K562 (cell line): ENCODE measurements at regions not wholly inside any gene's neighbourhood (a gene's known extent, or its start where the extent isn't known, plus 50 kb on each side); places are given as distances from the start of the nearest gene placed in this dataset.

Experiments
- ATAC-seq: fragments of 200-7000 bp; cut with Tn5 transposase; 3 replicates; pipeline ENCODE4 v1.9.1; 2020; ENCODE audit warnings: moderate library complexity
- BruUV-seq: library from RNA; stranded (reverse); fragments of 400-500 nt; replicated peaks from 2 replicates; lab custom pipeline; 2021; lab: Mats Ljungman, UMichigan
- CTCF ChIA-PET: fragments of 300-600 bp; formaldehyde crosslinking; extraction: SDS; loops from one replicate; lab custom pipeline; 2021; ENCODE audit warnings: low intra/inter-chr PET ratio; lab: Yijun Ruan, JAX
- POLR2A ChIA-PET: fragments of 300-600, 350-650 bp; sonication (Branson Sonifier 250); formaldehyde crosslinking; extraction: SDS; loops from one replicate; lab custom pipeline; 2021; ENCODE audit warnings: antibody characterized with exemption, inconsistent platforms; lab: Yijun Ruan, JAX
- DNase-seq, 4 experiments: peaks; one replicate each; pipeline versions ENCODE4 v3.0.0 to v3.0.0-alpha.2; 2011 to 2018; ENCODE audit warnings: low spot score in 3 of 4, mixed read lengths in 3 of 4; ENCODE audit errors: extremely low read depth in 1 of 4
- FAIRE-seq: peaks from 2 replicates; lab custom pipeline; 2011; peaks lifted over from hg19 to GRCh38; lab: Jason Lieb, UNC
- H2AFZ ChIP-seq: 2 replicates; pipeline ENCODE4 v1.6.0; 2011; ENCODE audit warnings: low read depth, low read length, control low read depth, inconsistent platforms
- H3K27ac ChIP-seq: fragments of 200-600 bp; 3 replicates; pipeline ENCODE4 v1.8.0; 2011; ENCODE audit warnings: low read depth, mild to moderate bottlenecking, control low read depth, inconsistent platforms, low read length, moderate library complexity, mixed read lengths; ENCODE audit errors: extremely low read depth
- H3K27me3 ChIP-seq, 2 experiments: fragments of 300-600 bp in 1 of 2; 2 replicates in 1 of 2; 3 replicates in 1 of 2; pipeline versions ENCODE4 v1.6.0 to v1.8.0; 2011; ENCODE audit warnings: inconsistent platforms in 2 of 2, low read length in 2 of 2, mild to moderate bottlenecking in 1 of 2, mixed read lengths in 1 of 2, moderate library complexity in 1 of 2; ENCODE audit not compliant: control insufficient read depth in 2 of 2, insufficient read depth in 2 of 2
- H3K36me3 ChIP-seq: fragments of 300-600 bp; 3 replicates; pipeline ENCODE4 v1.8.0; 2011; ENCODE audit warnings: mild to moderate bottlenecking, low read length, inconsistent platforms; ENCODE audit not compliant: control insufficient read depth, insufficient read depth
- H3K4me1 ChIP-seq, 2 experiments: fragments of 200-600 bp in 1 of 2; replicated peaks in 1 of 2; 2 replicates in 1 of 2; 3 replicates in 1 of 2; pipeline versions ENCODE4 v1.5.1 to v1.8.0; 2011; ENCODE audit warnings: inconsistent platforms in 2 of 2, low read length in 2 of 2, mild to moderate bottlenecking in 1 of 2, mixed read lengths in 1 of 2, moderate library complexity in 1 of 2; ENCODE audit not compliant: control insufficient read depth in 2 of 2, insufficient read depth in 2 of 2
- H3K4me2 ChIP-seq: 2 replicates; pipeline ENCODE4 v1.6.1; 2011; ENCODE audit warnings: low read length, control low read depth, inconsistent platforms, mixed read lengths; ENCODE audit not compliant: insufficient read depth
- H3K4me3 ChIP-seq: fragments of 200-600 bp; sonication (generic), shearing (Covaris generic); 2 replicates; pipeline ENCODE4 v1.5.1; 2016; ENCODE audit warnings: control low read depth, inconsistent platforms
- H3K79me2 ChIP-seq: fragments of 200-600 bp; 3 replicates; pipeline ENCODE4 v1.8.0; 2011; ENCODE audit warnings: low read length, inconsistent platforms; ENCODE audit not compliant: control insufficient read depth, insufficient read depth
- H3K9ac ChIP-seq, 2 experiments: 2 replicates each; pipeline versions ENCODE4 v1.6.0 to v1.6.1; 2011; ENCODE audit warnings: low read depth in 2 of 2, low read length in 2 of 2, control low read depth in 1 of 2, inconsistent platforms in 1 of 2, mild to moderate bottlenecking in 1 of 2, mixed read lengths in 1 of 2; ENCODE audit not compliant: insufficient read depth in 1 of 2
- H3K9me1 ChIP-seq: one replicate; pipeline ENCODE4 v1.6.0; 2011; ENCODE audit warnings: inconsistent platforms, mild to moderate bottlenecking, low read length, moderate library complexity; ENCODE audit not compliant: control insufficient read depth, insufficient read depth
- H3K9me3 ChIP-seq: replicated peaks from 2 replicates; pipeline ENCODE4 v1.5.1; 2011; ENCODE audit warnings: low read depth, low read length, inconsistent platforms; ENCODE audit not compliant: control insufficient read depth, insufficient read depth
- H4K20me1 ChIP-seq: replicated peaks from 2 replicates; pipeline ENCODE4 v1.6.1; 2011; ENCODE audit warnings: low read length, inconsistent platforms, mixed read lengths; ENCODE audit not compliant: control insufficient read depth, insufficient read depth
- CEBPG ChIP-seq, 3 experiments: fragments of 200-800 bp in 1 of 3; sonication (Bioruptor generic) in 1 of 3; sonication (generic) in 1 of 3; formaldehyde crosslinking in 1 of 3; IDR thresholded peaks in 2 of 3; conservative IDR thresholded peaks in 1 of 3; 2 replicates each; pipeline versions ENCODE4 v1.6.1 to v1.8.0; 2016 to 2022; ENCODE audit warnings: missing compliant biosample characterization in 2 of 3, missing genetic modification characterization in 2 of 3, mild to moderate bottlenecking in 1 of 3, missing genetic modification reagents in 1 of 3
- CHD1 ChIP-seq: fragments of 200-600 bp; sonication (generic); IDR thresholded peaks from one replicate; pipeline ENCODE4 v1.6.1; 2012; ENCODE audit warnings: mild to moderate bottlenecking, moderate library complexity, low read length, inconsistent platforms
- CSDE1 ChIP-seq, 2 experiments: fragments of 450-650 bp; IDR thresholded peaks; 2 replicates each; pipeline ENCODE4 v1.6.1; 2016; ENCODE audit warnings: mild to moderate bottlenecking in 1 of 2
- ELF4 ChIP-seq: fragments of 450-650 bp; formaldehyde crosslinking; IDR thresholded peaks from 2 replicates; pipeline ENCODE4 v1.4.0; 2022; ENCODE audit warnings: missing genetic modification characterization
- ESRRA ChIP-seq: fragments of 450-650 bp; IDR thresholded peaks from 2 replicates; pipeline ENCODE4 v1.6.1; 2014; ENCODE audit warnings: low read depth, mild to moderate bottlenecking, moderate library complexity, borderline replicate concordance
- HDAC3 ChIP-seq: fragments of 450-650 bp; IDR thresholded peaks from 2 replicates; pipeline ENCODE4 v1.6.1; 2018; ENCODE audit warnings: borderline replicate concordance, mild to moderate bottlenecking, moderate library complexity; ENCODE audit not compliant: partially characterized antibody
- HIVEP1 ChIP-seq: fragments of 250-450 bp; sonication (Bioruptor Pico); IDR thresholded peaks from 2 replicates; pipeline ENCODE4 v1.4.0; 2020; ENCODE audit warnings: mild to moderate bottlenecking
- HOXB6 ChIP-seq: fragments of 250-450 bp; sonication (Bioruptor Pico); IDR thresholded peaks from 2 replicates; pipeline ENCODE4 v1.5.1; 2022; ENCODE audit warnings: mild to moderate bottlenecking, borderline replicate concordance
- MAZ ChIP-seq, 2 experiments: fragments of 450-650 bp in 1 of 2; sonication (generic) in 1 of 2; formaldehyde crosslinking; IDR thresholded peaks in 1 of 2; conservative IDR thresholded peaks in 1 of 2; 2 replicates each; pipeline versions ENCODE4 v1.4.0 to v1.5.0; 2020; ENCODE audit warnings: mild to moderate bottlenecking in 1 of 2, missing genetic modification reagents in 1 of 2
- MTA1 ChIP-seq: fragments of 450-650 bp; IDR thresholded peaks from 2 replicates; pipeline ENCODE4 v1.6.1; 2017; ENCODE audit warnings: borderline replicate concordance
- NFE2L1 ChIP-seq: fragments of 450-650 bp; IDR thresholded peaks from 2 replicates; pipeline ENCODE4 v1.6.1; 2016; ENCODE audit warnings: missing genetic modification characterization, low read depth, mild to moderate bottlenecking, missing compliant biosample characterization, moderate library complexity, borderline replicate concordance
- PCBP2 ChIP-seq: fragments of 200-400 bp; formaldehyde crosslinking; IDR thresholded peaks from 2 replicates; pipeline ENCODE4 v1.6.1; 2018; ENCODE audit warnings: low read length, low read depth, mild to moderate bottlenecking, moderate library complexity; ENCODE audit not compliant: poor library complexity, severe bottlenecking
- SIN3B ChIP-seq: fragments of 450-650 bp; IDR thresholded peaks from 2 replicates; pipeline ENCODE4 v1.6.1; 2017; ENCODE audit warnings: low read depth, mild to moderate bottlenecking, moderate library complexity
- STAG1 ChIP-seq: sonication (generic); formaldehyde crosslinking; IDR thresholded peaks from 2 replicates; pipeline ENCODE4 v1.5.0; 2020; ENCODE audit warnings: missing genetic modification reagents, borderline replicate concordance
- STAT5B ChIP-seq: fragments of 250-450 bp; sonication (Bioruptor Pico); IDR thresholded peaks from 2 replicates; pipeline ENCODE4 v1.8.0; 2021; ENCODE audit warnings: mild to moderate bottlenecking, inconsistent platforms
- THRB ChIP-seq: fragments of 450-650 bp; formaldehyde crosslinking; conservative IDR thresholded peaks from 2 replicates; pipeline ENCODE4 v1.4.0; 2022; ENCODE audit warnings: mild to moderate bottlenecking, missing genetic modification characterization
- ZNF165 ChIP-seq: fragments of 250-450 bp; sonication (Bioruptor Pico); IDR thresholded peaks from 2 replicates; pipeline ENCODE4 v1.4.0; 2020; ENCODE audit warnings: borderline replicate concordance
- ZNF311 ChIP-seq: fragments of 250-450 bp; sonication (Bioruptor Pico); IDR thresholded peaks from 2 replicates; pipeline ENCODE4 v1.4.0; 2020; ENCODE audit warnings: mild to moderate bottlenecking, moderate library complexity
- ZNF398 ChIP-seq: fragments of 250-450 bp; sonication (Bioruptor Pico); IDR thresholded peaks from 2 replicates; pipeline ENCODE4 v1.8.0; 2021; ENCODE audit warnings: moderate library complexity, mild to moderate bottlenecking, inconsistent platforms
- WGBS: fragments of 100-300 bp; shearing (Covaris generic); methylation state at CpG from one replicate; pipeline ENCODE4 v1.1.6; 2016; ENCODE audit warnings: low coverage, mixed read lengths; ENCODE audit not compliant: insufficient coverage; ENCODE audit errors: missing lambda C conversion rate; 5-methylcytosine and 5-hydroxymethylcytosine counted together
- in situ Hi-C: fragments of 300-500 bp; cut with MboI; formaldehyde crosslinking; loops from 4 replicates; pipeline ENCODE4 v1.15.0; 2018; ENCODE audit warnings: inconsistent platforms, mixed read lengths
- intact Hi-C: fragments of 100-400 bp; cut with micrococcal nuclease; formaldehyde crosslinking; loops from 2 replicates; pipeline ENCODE4 v1.14.2; 2022

GRCh38 chr5:25618821-25619220 is 974.0 kb upstream of the CDH10 start (continued):
- TF ChIP-seq ZNF165 (CRISPR knock-in tag) (no peak), CHD1 (no peak), NFE2L1 (tag) (no peak), MAZ (CRISPR knock-in tag; conservative IDR thresholded peaks at IDR 0.05 in 1 of 2, IDR thresholded peaks at IDR 0.05 in 1 of 2) (no peak)
- TF ChIP-seq, all 486 proteins: peak for 0

- intact Hi-C loops (no loop called here), in situ Hi-C loops (no loop called here)
- H3K4me2 ChIP-seq = no peak overlapping the region
- no peaks in the 10 kb centered on the region for H3K9me3 ChIP-seq
- DNase-seq (no peak), FAIRE-seq (no peak), ATAC-seq (no peak)
- H4K20me1 ChIP-seq = no peaks in the 10 kb centered on the region
- BruUV-seq = no TSS peak
- H3K27ac ChIP-seq = no peak overlapping the region
- ChIA-PET CTCF (no interaction called here), POLR2A (interaction anchor here (0.8 kb wide), 1 partner anchor 1087 kb away, joined by 3 read pairs; no protein-coding TSS in a partner anchor)
- H3K4me1 ChIP-seq = no peaks in the 10 kb centered on the region
- H2AFZ ChIP-seq = no peak overlapping the region
- H3K27me3 ChIP-seq = no peaks in the 10 kb centered on the region
- H3K79me2 ChIP-seq = no peaks in the 10 kb centered on the region
- WGBS = under 1% methylated on average over 21 of the region's 22 CpGs
- no peaks in the 10 kb centered on the region for H3K36me3 ChIP-seq
- H3K9ac ChIP-seq = no peak overlapping the region
- no peak for TF ChIP-seq STAT5B (CRISPR knock-in tag)
- TF ChIP-seq CEBPG (CRISPR knock-in tag; IDR thresholded peaks at IDR 0.05) = no peak
- TF ChIP-seq CEBPG (tag; conservative IDR thresholded peaks at IDR 0.05 in 1 of 2, IDR thresholded peaks at IDR 0.05 in 1 of 2) = no peak
- TF ChIP-seq ELF4 = no peak
- TF ChIP-seq HOXB6 (CRISPR knock-in tag) = no peak
- no peak for TF ChIP-seq SIN3B
- no peak for TF ChIP-seq STAG1 (CRISPR knock-in tag)
- no peak for TF ChIP-seq HIVEP1 (CRISPR knock-in tag)
- TF ChIP-seq PCBP2 = no peak
- no peak for TF ChIP-seq ZNF398
- no peak for TF ChIP-seq HDAC3
- no peak for TF ChIP-seq ESRRA
- no peak for TF ChIP-seq THRB (CRISPR knock-in tag)
- no peak for TF ChIP-seq CSDE1 (IDR thresholded peaks at IDR 0.05)
- no peak for TF ChIP-seq ZNF311
- TF ChIP-seq MTA1 = no peak
- TF ChIP-seq, all 486 proteins: peak for 0
- no peaks in the 10 kb centered on the region for H3K9me1 ChIP-seq
- no peak overlapping the region for H3K4me3 ChIP-seq
Measured at GRCh38 chr5:25614466-25614865, 969.7 kb upstream of the CDH10 start.
